ENCODE measurements at regions not wholly inside any gene's neighbourhood (a gene's known extent, or its start where the extent isn't known, plus 50 kb on each side); places are given as distances from the start of the nearest gene placed in this dataset.
"Not testable (repeated sequence)": the region's sequence is repeated elsewhere in the genome, so short reads cannot be mapped to it uniquely, and the experiment has no call there.

DNA sequence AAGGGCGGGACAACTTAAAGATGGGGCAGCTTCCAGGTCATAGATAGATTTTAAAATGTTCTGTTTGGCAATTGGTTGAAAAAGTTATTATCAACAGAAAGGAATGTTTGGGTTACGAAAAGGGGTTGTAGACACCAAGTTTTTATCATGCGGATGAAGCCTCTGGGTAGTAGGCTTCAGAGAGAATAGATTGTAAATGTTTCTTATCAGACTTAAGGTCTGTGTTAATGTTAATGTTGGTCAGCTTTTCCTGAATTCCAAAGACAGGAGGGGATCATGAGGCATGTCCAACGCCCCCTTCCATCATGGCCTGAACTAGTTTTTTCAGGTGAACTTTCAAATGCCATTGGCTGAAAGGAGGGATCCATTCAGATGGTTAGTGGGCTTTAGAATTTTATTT, 84.2 kb upstream of the KIF5B start:
- no peak overlapping the region for H3K27ac Mint-ChIP-seq
- no peaks in the 10 kb centered on the region for H3K4me1 Mint-ChIP-seq
- H3K9me3 Mint-ChIP-seq: peaks cover 0 to 2% (median 0%) of the 10 kb centered on the region in 3 donors
- H3K27me3 Mint-ChIP-seq: no peaks in the 10 kb centered on the region
- no peak overlapping the region for H3K4me3 Mint-ChIP-seq
- H3K36me3 Mint-ChIP-seq: peaks cover 2% of the 10 kb centered on the region

DNA sequence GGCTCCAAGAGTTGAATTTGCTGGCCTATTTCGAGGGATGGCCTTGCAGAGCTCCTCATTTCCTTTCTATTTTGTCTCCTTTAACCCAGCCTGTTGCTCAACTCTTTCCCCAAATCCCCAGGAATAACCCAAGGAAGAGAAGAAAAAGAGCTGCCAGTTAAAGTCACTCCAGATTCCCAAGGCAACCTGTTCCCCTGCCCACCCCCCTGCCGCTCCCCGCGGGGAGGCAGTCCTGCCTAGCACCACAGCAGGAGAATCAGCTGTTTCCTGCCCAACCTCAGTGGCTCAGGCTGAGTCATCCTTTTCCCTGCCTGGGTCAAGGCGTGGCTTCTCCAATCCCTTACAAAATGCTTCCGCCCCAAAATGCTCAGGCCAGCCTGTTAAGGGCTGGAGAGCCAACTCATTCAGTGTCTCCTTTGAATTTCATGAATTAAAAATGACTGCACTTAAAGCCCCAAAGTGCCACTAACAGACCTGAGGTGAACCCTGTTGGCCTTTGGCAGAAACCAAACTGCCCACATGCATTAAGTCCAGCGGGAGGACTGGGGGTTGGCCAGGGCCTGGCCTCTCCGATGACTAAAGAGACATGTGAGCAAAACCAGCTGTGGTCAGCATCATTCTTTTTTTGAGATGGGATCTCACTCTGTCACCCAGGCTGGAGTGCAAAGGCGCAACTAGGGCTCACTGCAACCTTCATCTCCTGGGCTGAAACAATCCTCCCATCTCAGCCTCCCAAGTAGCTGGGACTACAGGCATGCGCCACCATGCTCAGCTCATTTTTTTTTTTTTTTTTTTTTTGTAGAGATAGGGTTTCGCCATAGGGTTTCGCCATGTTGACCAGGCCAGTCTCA, 83.2 kb upstream of the KIF5B start:
- H3K4me1 Mint-ChIP-seq: no peaks in the 10 kb centered on the region
- peaks cover 0 to 2% (median 0%) of the 10 kb centered on the region in 3 donors for H3K9me3 Mint-ChIP-seq
- no peak overlapping the region for H3K27ac Mint-ChIP-seq
- no peaks in the 10 kb centered on the region for H3K36me3 Mint-ChIP-seq
- no peaks in the 10 kb centered on the region for H3K27me3 Mint-ChIP-seq
- no peak overlapping the region for H3K4me3 Mint-ChIP-seq

- not testable (repeated sequence) for H3K9me3 Mint-ChIP-seq, H3K36me3 Mint-ChIP-seq
Measured at GRCh38 chr10:32136927-32137326, 80.7 kb upstream of the KIF5B start.

GRCh38 chr10:32135796-32136195, 79.6 kb upstream of the KIF5B start:
- not testable (repeated sequence) for H3K27me3 Mint-ChIP-seq, H3K4me1 Mint-ChIP-seq, H3K36me3 Mint-ChIP-seq, H3K9me3 Mint-ChIP-seq, H3K4me3 Mint-ChIP-seq, H3K27ac Mint-ChIP-seq

More at GRCh38 chr10:32136927-32137326, 80.7 kb upstream of the KIF5B start:
- H3K27me3 Mint-ChIP-seq, H3K4me3 Mint-ChIP-seq, H3K27ac Mint-ChIP-seq, H3K4me1 Mint-ChIP-seq: not testable (repeated sequence)

DNA sequence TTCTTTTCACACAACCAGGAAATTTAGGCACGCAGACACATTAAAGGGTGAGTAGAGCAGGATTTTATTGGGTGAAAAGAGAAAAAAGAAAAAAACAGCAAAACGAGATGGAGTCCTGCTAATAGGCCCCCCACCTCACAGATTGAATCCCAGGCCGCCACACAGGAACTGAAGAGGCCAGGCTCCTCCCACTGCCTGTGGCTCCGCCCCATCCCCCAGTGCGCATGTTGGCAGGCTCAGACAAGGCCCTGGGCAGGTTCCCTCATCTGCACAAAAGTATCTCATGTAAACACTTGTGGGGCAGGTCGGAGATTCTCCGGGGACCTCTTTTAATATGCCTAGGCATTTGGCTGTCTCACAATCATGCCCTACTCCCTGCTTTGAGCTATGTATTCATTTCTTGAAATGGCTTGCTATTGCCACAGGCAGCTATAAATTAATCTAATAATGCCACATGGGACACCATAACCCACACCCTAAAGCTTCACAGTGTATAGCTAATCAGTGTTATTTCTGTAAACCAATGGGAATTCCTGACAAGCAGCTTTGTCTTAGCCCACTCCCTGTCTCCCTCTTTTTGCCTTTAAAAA, 76.2 kb upstream of the KIF5B start:
- no peaks in the 10 kb centered on the region for H3K9me3 Mint-ChIP-seq
- no peak overlapping the region for H3K4me3 Mint-ChIP-seq
- no peak overlapping the region for H3K27ac Mint-ChIP-seq
- peaks cover 3% of the 10 kb centered on the region for H3K27me3 Mint-ChIP-seq
- H3K4me1 Mint-ChIP-seq: peaks cover 0 to 2% (median 0%) of the 10 kb centered on the region in 3 donors
- peaks cover 3% of the 10 kb centered on the region for H3K36me3 Mint-ChIP-seq

- H3K36me3 Mint-ChIP-seq: peaks cover 3% of the 10 kb centered on the region
- H3K27me3 Mint-ChIP-seq: peaks cover 6% of the 10 kb centered on the region
- peaks cover 0 to 2% (median 0%) of the 10 kb centered on the region in 3 donors for H3K4me1 Mint-ChIP-seq
- no peak overlapping the region for H3K4me3 Mint-ChIP-seq
- H3K27ac Mint-ChIP-seq: no peak overlapping the region
- no peaks in the 10 kb centered on the region for H3K9me3 Mint-ChIP-seq
Measured at GRCh38 chr10:32131388-32131787, 75.2 kb upstream of the KIF5B start.

GRCh38 chr10:32130788-32131187, 74.6 kb upstream of the KIF5B start:
- no peak overlapping the region for H3K4me3 Mint-ChIP-seq
- peaks cover 6% of the 10 kb centered on the region for H3K27me3 Mint-ChIP-seq
- H3K36me3 Mint-ChIP-seq: peaks cover 3% of the 10 kb centered on the region
- no peak overlapping the region for H3K27ac Mint-ChIP-seq
- H3K4me1 Mint-ChIP-seq: peaks cover 0 to 2% (median 0%) of the 10 kb centered on the region in 3 donors
- no peaks in the 10 kb centered on the region for H3K9me3 Mint-ChIP-seq

GRCh38 chr10:32125023-32125422, 68.8 kb upstream of the KIF5B start:
- Mint-ChIP-seq H3K27me3 (peaks cover 10% of the 10 kb centered on the region), H3K27ac (no peak overlapping the region), H3K4me3 (no peak overlapping the region), H3K4me1 (no peaks in the 10 kb centered on the region), H3K36me3 (peaks cover 3% of the 10 kb centered on the region), H3K9me3 (peaks cover 3 to 11% (median 5%) of the 10 kb centered on the region in 3 donors)

DNA sequence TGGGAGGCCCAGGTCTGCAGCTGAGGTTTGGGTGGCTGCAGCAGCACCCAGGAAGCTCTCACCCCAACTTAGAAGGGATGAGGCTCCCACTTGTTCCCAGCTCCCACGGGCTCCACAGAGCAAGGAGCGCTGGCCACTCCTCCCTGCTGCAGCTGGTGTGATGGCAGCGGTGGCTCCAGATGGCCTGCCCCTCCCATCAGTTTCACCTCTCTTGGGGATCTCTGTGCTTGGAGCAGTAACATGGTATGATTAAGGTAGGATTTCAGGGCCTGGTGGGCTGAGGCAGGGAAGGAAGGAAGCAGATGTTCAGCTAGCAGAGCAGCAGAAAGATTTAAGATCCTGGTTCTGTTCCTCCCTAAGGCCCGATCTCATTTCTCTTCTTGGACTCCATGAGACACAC, 66.8 kb upstream of the KIF5B start:
- Mint-ChIP-seq H3K9me3 (peaks cover 3 to 11% (median 5%) of the 10 kb centered on the region in 3 donors), H3K4me3 (no peak overlapping the region), H3K36me3 (peaks cover 3% of the 10 kb centered on the region), H3K4me1 (no peaks in the 10 kb centered on the region), H3K27me3 (peaks cover 7% of the 10 kb centered on the region), H3K27ac (no peak overlapping the region)

GRCh38 chr10:32121648-32122047, 65.4 kb upstream of the KIF5B start:
- Mint-ChIP-seq H3K9me3 (peaks cover 3 to 11% (median 5%) of the 10 kb centered on the region in 3 donors), H3K27me3 (peaks cover 4% of the 10 kb centered on the region), H3K4me1 (no peaks in the 10 kb centered on the region), H3K36me3 (peaks cover 3% of the 10 kb centered on the region), H3K27ac (no peak overlapping the region), H3K4me3 (no peak overlapping the region)

GRCh38 chr10:32120147-32120546, 63.9 kb upstream of the KIF5B start:
- Mint-ChIP-seq H3K36me3 (peaks cover 3% of the 10 kb centered on the region), H3K4me1 (no peaks in the 10 kb centered on the region), H3K27ac (no peak overlapping the region), H3K27me3 (peaks cover 7% of the 10 kb centered on the region), H3K9me3 (peaks cover 3 to 11% (median 5%) of the 10 kb centered on the region in 3 donors), H3K4me3 (no peak overlapping the region)

GRCh38 chr10:32114508-32114907, 58.3 kb upstream of the KIF5B start:
- H3K4me1 Mint-ChIP-seq: no peaks in the 10 kb centered on the region

DNA sequence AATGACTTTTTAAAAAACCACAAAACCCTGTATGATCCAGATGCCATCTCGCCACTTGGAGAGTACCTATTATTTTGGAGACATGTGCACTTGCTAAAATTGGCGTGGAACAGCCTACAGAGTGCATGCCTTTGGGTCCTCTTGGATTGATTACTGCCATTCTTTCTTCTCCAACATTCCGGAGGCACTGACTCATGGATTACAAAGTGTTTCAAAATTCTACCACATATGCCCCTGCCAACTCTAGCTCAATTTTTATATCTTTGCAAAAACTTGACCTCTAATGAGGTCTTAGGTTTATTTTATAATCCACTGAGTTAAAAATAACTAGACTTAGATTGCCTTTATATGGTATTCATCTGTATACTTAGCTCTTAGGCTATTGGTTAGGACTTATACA, 55.8 kb upstream of the KIF5B start:
- Mint-ChIP-seq H3K4me3 (no peak overlapping the region), H3K9me3 (no peaks in the 10 kb centered on the region), H3K4me1 (no peaks in the 10 kb centered on the region), H3K27me3 (peaks cover 11% of the 10 kb centered on the region), H3K36me3 (no peaks in the 10 kb centered on the region), H3K27ac (no peak overlapping the region)

More at GRCh38 chr10:32114508-32114907, 58.3 kb upstream of the KIF5B start:
- Mint-ChIP-seq H3K4me3 (no peak overlapping the region), H3K27me3 (peaks cover 11% of the 10 kb centered on the region), H3K9me3 (no peaks in the 10 kb centered on the region), H3K27ac (no peak overlapping the region), H3K36me3 (no peaks in the 10 kb centered on the region)

DNA sequence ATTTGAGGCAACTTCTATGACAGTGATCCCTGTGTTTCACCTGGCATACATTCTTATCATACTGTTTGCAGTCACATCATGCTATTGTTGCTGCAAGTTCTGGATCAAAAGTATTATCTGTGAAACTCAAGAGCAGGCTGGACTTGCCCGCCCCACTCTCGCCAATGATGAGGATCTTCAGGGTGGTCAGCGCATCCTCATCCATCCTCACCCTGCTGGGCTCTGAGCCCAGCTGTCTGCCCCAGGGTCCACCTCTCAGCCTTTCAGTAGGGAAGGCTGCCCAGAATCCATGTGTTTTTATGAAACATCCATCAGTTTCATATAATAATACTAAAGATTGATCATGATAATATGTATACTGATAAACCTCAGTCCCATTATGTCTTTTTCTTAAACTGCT, 55.4 kb upstream of the KIF5B start:
- Mint-ChIP-seq H3K9me3 (no peaks in the 10 kb centered on the region), H3K27ac (no peak overlapping the region), H3K27me3 (peaks cover 11% of the 10 kb centered on the region), H3K4me3 (no peak overlapping the region), H3K36me3 (no peaks in the 10 kb centered on the region), H3K4me1 (no peaks in the 10 kb centered on the region)

DNA sequence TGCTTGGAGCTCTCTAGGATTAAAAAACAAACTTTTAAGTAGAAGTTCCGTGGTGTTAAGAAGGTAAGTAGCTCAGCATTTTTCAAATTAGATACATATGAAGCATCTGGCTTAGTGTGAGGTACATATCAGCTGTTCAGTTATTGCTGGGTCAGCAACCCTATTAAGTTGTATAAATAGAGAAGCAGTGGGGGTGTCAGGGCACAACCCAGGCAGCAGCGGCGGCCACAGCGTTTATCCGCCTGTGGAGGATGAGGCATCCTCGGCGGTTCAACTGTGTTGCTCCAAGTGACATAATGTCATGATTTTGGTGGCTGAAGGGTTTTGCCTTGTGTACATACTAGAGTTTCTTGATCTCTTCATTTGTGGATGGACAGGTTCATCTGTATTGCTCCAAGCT, 54.6 kb upstream of the KIF5B start:
- no peaks in the 10 kb centered on the region for H3K4me1 Mint-ChIP-seq
- no peak overlapping the region for H3K4me3 Mint-ChIP-seq
- H3K9me3 Mint-ChIP-seq: no peaks in the 10 kb centered on the region
- peaks cover 9% of the 10 kb centered on the region for H3K27me3 Mint-ChIP-seq
- H3K36me3 Mint-ChIP-seq: no peaks in the 10 kb centered on the region
- no peak overlapping the region for H3K27ac Mint-ChIP-seq

DNA sequence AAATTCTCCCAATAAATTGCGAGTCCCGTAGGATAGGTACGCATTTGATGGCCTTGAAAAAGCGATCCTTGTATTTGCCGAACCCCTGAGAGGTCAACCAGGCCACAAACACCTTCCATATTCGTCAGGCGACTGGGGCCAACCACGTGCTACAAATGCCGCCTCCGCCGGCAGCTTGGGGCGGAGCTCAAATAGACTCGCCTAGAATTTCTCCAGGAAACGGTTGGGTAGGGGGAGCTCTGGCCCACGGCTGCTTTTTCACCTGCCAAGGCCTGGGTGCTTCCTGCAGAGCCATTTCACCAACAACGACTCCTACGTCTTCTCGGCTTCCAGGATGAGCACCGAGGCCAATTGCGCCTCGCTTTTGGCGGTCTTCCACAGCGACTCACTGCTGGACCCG, 53.4 kb upstream of the KIF5B start:
- Mint-ChIP-seq H3K27me3 (peaks cover 6% of the 10 kb centered on the region), H3K4me3 (no peak overlapping the region), H3K36me3 (no peaks in the 10 kb centered on the region), H3K9me3 (no peaks in the 10 kb centered on the region), H3K27ac (peak overlapping the region in 1 of 3 donors; percentile 8), H3K4me1 (no peaks in the 10 kb centered on the region)

All from IgD-negative memory B cell (primary cell).